Anterior cingulate cortex (tissue), 58 donors: ENCODE measurements at regions not wholly inside any gene's neighbourhood (a gene's known extent, or its start where the extent isn't known, plus 50 kb on each side); places are given as distances from the start of the nearest gene placed in this dataset.
"Not testable (repeated sequence)": the region's sequence is repeated elsewhere in the genome, so short reads cannot be mapped to it uniquely, and the experiment has no call there.

Experiments used
- DNase-seq, 58 donors: peaks; one replicate each; lab custom pipeline; 2025; lab: John Stamatoyannopoulos, UW

- no peak for DNase-seq
Measured at GRCh38 chr6:137401088-137401487, 93.1 kb downstream of the OLIG3 start.

DNA sequence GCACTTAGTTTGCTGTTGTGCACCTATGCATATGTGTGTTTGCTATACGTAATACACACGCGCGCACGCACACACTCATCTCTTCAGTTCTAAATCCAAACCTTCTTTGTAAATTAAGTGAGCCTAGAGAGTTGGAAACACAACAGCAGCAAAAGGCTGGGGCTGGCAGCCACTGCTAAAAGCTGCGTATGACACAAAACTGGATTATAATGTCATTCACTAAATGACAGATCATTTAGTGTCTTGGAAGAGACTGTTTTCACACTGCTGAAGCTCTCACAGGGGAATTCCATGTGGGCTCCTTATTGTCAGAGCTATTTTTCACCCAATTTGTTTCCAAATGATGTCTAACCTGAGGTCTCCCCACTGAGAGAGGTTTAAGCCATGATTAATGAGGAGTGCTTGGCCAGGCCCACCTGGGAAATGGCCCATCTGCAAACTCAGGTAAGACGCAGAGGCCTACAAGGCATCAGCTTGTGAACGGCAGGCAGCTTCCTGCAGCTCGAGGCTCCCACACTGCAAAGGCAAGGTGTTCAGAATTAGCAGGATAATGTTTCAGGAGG is 94.2 kb downstream of the OLIG3 start:
- DNase-seq, result no peak

GRCh38 chr6:137395316-137395715 is 98.9 kb downstream of the OLIG3 start:
- no peak for DNase-seq

GRCh38 chr6:137391061-137391814 is 103.0 kb downstream of the OLIG3 start:
- DNase-seq, result no peak

- no peak for DNase-seq
Measured at GRCh38 chr6:137390334-137390733, 103.9 kb downstream of the OLIG3 start.

GRCh38 chr6:137389150-137389704 is 105.0 kb downstream of the OLIG3 start:
- peak in 3 of 58 donors; percentile 4 to 31 (median 8) for DNase-seq

DNA sequence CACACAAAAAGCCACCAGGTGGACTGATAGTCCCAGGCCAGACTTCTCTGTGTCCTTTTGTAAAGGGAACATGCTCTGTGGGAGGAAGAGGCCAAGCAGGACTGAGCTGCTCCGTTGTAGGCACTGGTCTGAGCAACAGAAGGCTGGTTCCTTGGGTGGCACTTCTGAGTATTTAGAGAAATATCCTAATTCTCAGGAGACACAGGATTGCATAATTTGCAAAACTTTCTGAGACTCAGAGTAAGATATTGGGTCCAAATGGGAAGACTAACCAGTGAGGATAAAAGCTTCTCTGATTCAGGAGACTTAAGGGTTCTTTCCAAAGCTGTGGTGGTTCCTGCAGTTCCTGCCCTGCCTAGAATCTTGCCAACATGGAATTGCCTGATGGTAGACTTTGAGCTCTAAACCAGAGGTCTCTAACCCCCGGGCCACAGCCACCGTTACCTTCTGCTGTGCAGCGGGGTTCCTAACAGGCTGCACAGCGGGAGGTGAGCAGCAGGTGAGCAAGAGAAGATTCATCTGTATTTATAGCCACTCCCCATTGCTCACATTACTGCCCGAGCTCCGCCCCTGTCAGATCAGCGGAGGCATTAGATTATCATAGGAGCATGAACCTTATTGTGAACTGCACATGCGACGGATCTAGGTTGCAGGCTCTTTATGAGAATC is 107.0 kb downstream of the OLIG3 start:
- no peak for DNase-seq

GRCh38 chr6:137383287-137383686 is 110.9 kb downstream of the OLIG3 start:
- DNase-seq, result not testable (repeated sequence)

DNA sequence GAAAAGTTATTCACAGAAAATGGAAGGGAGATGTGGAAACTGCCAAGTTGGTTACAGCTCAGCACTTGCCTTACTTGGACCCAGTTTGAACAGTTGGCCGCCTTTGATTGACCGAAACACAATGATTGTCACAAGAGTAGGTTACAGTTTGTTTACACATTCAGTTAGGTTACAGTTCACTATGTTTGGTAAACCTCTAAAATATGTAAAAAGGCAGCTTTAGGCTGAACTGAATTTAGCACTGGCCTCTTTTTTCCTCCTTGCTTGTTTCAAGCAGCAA is 116.2 kb downstream of the OLIG3 start:
- DNase-seq, result no peak

- no peak for DNase-seq
Measured at GRCh38 chr6:137373296-137373695, 120.9 kb downstream of the OLIG3 start.

DNA sequence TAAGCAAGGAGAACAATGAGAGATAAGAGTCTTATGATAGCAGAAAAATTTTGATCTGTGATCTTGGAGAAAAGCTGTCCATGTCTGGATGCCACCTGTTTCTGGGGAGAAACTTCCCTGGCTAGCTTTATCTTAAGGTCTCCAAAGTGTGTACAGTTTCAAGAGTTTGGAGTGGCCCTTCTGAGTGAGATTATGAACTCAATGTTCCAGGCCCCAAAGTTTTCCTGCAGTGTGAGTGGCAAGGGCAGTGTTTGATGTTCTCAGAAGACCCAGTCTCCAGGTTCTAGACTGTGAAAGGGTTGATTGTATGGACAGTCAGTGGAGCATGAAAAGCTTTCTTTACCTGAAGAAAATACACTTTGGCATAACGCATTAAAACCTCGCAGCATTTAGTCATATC is 121.7 kb downstream of the OLIG3 start:
- DNase-seq, result no peak

DNA sequence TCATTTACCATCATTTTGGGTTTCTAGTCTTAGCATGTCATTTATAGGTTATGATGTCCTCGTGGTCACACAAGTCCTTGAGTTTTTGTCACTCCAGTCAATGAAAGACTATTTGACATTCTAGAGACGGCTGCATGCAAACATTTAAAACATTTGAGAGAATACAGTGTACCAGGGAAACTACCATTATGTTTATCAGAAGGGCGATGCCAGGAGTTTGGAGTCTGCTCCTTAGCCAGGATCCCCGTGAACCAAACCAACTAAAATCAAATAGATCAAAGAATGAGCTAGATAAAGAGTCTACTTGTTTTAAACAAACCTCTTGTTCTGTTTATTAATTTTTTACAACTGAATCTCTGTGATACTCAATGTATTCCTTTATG is 122.6 kb downstream of the OLIG3 start:
- DNase-seq, result no peak

GRCh38 chr6:137370871-137371633 is 123.1 kb downstream of the OLIG3 start:
- DNase-seq, result no peak

DNA sequence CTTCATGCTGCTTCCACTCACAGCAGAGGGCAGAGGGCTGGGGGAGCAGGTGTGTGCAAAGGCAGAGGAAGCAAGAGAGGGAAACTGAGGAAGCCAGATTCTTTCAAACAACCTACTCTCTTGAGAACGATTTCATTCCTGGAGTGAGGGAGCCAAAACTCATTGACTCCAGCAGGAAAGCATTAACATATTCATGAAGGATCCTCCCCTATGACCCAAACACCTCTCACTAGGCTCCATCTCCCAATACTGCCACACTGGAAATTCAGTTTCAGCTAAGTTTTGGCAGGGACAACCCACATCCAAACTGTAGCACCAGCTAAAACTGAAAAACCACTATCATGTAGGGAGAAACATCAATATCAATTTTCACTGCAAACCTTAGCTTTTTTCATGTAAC is 125.1 kb downstream of the OLIG3 start:
- no peak for DNase-seq

DNA sequence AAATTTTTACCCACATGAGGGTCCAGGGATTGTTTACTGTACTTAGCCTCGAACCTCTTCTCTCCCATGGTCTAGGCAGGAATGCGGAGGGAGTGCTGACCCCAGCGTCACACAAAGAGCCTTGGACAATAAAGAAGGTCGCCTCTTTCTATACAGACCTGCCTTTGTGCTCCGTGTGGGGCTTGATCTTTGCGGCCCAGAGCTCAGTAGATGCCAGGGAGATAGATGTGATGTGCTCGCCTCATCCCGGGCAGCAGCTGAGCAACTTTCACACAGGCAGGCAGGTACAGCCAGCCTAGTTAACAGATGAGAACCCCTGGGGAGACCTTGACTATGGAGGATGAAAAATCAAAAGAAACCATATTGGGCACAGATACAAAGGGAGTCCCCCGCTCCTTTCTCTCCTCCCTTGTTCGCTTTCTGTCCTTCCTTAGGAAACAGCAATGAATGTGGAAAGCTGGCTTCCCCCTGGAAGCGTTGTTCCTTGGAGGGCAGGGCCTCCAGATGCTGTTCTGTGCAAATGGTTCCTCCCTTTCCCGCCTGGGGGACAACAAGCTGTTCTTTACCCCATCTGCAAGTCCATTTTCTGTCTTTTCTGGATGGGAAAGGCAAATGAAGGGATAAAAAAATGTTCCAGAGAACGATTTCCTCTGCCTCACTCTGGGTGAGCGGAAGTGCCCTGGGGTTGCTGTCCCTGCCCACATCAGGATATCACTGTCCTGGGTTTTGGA is 128.3 kb downstream of the OLIG3 start:
- peak in 1 of 58 donors; percentile 9 for DNase-seq

DNA sequence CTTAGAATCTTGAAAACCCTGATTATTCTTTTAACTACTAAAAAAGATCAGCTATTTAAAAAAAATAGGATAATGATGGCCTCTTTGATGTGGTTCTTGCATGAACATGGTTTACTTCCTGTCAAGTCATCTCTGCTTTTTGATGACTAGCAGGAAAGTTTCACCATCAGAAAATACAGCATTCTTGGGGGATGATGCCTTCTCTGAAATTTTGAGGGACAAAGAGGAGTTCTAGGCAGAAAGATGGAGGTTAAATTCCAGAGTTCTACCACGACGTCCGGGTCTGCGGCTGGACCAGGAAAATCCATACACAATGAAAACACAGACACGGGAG is 130.4 kb downstream of the OLIG3 start:
- no peak for DNase-seq

DNA sequence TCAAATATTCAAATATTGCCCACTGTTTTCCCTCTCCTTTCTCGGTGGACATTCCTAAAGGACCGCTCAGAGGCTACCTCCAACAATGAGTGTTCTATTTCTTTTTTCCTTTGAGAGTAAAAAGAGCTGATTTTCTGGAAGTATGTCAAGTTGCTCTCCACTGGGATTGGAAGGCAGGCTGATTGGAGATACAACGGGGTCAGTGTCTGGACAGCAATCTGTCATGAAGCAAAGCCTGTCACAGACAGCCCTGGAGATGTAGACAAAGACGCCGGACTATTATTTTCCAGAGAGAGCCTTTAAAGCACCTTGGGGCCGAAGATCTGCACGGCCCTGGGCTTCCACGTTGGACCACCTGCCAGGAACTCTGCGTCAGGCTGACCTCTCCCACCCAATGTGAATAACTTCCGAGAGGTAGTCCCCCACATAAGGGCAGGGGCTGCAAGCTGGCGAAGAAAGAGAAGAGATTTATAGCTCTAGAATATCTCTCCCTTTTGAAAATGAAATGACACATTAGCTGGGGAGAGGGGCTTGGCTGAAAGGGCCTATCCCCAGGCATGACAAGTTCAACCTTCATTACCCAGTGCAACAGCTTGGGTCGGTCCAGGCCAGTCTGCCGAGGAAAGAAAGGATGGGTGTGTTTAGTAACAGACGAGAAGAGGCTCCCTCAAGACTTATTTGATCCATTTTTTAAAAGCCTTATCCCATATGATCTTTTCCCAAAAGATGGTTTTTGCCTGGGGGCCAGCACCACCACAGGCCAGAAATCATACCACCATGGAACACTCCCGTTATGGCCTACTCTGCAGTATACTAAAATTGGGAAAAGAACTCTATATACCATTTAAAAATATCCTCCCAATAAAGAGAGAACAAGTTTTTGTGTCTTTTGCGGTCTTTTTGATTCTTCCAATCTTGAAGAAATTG is 131.1 kb downstream of the OLIG3 start:
- peak in 18 of 58 donors; percentile 8 to 71 (median 32) for DNase-seq

DNA sequence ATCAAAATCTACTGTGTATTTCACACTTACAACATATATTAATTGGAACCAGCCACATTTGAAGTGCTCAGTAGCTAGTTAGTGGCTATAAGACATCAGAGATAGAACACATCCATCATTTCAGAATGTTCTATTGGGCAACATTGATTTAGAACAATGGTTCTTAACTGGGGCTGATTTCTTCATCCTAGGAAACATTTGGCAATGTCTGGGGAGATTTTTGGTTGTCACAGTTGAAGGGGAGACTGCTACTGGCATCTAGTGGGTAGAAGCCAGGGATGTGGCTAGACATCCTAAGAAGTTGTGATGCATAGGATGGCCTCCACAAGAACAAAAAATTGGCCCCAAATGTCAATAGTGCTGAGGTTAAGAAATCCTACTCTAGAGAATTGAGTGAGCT is 132.5 kb downstream of the OLIG3 start:
- DNase-seq, result no peak

DNA sequence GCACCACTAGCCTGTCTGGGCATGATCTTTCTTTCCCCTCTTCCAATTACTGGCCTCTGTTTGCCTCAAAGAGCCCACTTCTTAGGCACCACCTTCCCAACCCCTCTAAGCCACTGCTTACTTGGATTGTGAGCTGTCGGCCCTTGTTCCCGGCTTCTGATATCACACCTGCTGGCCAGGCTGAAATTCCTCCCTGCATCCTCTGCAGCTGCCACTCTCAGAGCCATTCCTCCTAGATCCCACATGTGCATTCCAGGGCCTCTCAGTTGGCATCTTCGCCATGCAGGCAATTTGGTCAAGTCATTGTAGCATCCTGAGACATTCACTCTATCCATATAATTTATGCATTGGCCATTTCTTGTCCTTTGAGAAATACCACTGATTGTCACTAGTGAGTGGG is 135.9 kb downstream of the OLIG3 start:
- DNase-seq, result no peak

DNA sequence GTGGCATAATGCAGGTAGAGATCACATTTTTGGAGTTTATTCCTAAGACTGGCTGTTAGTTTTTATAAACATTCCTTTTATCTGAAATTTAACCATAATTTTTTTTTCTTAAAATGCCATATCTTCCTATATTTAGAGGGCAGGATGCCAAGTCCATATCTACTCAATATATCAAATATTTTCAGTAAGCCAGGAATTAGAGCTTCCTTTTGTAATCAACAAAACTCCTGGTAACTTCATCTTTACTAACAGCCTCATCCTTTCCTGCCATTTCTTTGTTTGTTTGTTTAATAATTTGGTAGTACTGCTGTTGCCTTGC is 136.3 kb downstream of the OLIG3 start:
- DNase-seq, result no peak
